Neural crest cell (in vitro differentiated cells): ENCODE measurements at regions not wholly inside any gene's neighbourhood (a gene's known extent, or its start where the extent isn't known, plus 50 kb on each side); places are given as distances from the start of the nearest gene placed in this dataset.

Source experiments
- DNase-seq: peaks from one replicate; pipeline ENCODE4 v3.0.0; 2021; ENCODE audit warnings: low read depth, mixed read lengths, low spot score
- H3K27ac Mint-ChIP-seq: one replicate; pipeline ENCODE4 v1.8.0; 2021; ENCODE audit warnings: mild to moderate bottlenecking, mixed read lengths; ENCODE audit not compliant: unreplicated experiment
- H3K27me3 Mint-ChIP-seq: 2 replicates; pipeline ENCODE4 v1.8.0; 2021; ENCODE audit warnings: low read depth, mild to moderate bottlenecking, mixed read lengths
- H3K36me3 Mint-ChIP-seq: 2 replicates; pipeline ENCODE4 v1.8.0; 2021; ENCODE audit warnings: low read depth, mild to moderate bottlenecking, mixed read lengths
- H3K4me1 Mint-ChIP-seq: 2 replicates; pipeline ENCODE4 v1.8.0; 2021; ENCODE audit warnings: mixed read lengths
- H3K4me3 Mint-ChIP-seq: one replicate; pipeline ENCODE4 v1.8.0; 2021; ENCODE audit warnings: mild to moderate bottlenecking, mixed read lengths
- H3K9me3 Mint-ChIP-seq: 2 replicates; pipeline ENCODE4 v1.8.0; 2021; ENCODE audit warnings: mixed read lengths
- TF ChIP-seq, protein P1 (sequence below): fragments of 200-600 bp; sonication (generic); conservative IDR thresholded peaks from 2 replicates; pipeline ENCODE4 v1.5.0; 2021; ENCODE audit warnings: antibody characterized with exemption, mild to moderate bottlenecking

DNA sequence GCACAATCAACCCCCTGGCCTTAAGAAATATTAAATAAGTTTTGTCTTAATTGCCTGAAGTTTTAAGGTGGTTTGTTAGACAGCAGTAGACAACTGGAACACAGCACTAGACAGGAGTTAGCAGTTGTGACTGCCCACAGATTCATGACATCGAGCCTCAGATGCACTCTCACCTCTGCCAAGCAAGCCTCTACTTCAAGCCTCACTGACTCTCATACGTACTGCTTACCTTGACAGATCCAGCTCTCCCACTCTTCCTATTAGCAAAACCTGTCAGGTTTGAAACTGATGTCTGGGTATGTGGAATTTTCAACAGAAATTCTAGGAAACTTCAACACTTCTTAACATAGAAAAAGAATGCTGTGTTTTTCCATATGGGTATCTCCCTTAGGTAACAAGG lies 382.9 kb upstream of the DPH6 start:
- Mint-ChIP-seq H3K9me3 (peaks cover 4% of the 10 kb centered on the region), H3K4me1 (no peaks in the 10 kb centered on the region), H3K27me3 (no peaks in the 10 kb centered on the region), H3K36me3 (no peaks in the 10 kb centered on the region), H3K27ac (no peak overlapping the region), H3K4me3 (no peak overlapping the region)
- DNase-seq, result no peak
- TF ChIP-seq, protein P1, sequence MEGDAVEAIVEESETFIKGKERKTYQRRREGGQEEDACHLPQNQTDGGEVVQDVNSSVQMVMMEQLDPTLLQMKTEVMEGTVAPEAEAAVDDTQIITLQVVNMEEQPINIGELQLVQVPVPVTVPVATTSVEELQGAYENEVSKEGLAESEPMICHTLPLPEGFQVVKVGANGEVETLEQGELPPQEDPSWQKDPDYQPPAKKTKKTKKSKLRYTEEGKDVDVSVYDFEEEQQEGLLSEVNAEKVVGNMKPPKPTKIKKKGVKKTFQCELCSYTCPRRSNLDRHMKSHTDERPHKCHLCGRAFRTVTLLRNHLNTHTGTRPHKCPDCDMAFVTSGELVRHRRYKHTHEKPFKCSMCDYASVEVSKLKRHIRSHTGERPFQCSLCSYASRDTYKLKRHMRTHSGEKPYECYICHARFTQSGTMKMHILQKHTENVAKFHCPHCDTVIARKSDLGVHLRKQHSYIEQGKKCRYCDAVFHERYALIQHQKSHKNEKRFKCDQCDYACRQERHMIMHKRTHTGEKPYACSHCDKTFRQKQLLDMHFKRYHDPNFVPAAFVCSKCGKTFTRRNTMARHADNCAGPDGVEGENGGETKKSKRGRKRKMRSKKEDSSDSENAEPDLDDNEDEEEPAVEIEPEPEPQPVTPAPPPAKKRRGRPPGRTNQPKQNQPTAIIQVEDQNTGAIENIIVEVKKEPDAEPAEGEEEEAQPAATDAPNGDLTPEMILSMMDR, result no peak

DNA sequence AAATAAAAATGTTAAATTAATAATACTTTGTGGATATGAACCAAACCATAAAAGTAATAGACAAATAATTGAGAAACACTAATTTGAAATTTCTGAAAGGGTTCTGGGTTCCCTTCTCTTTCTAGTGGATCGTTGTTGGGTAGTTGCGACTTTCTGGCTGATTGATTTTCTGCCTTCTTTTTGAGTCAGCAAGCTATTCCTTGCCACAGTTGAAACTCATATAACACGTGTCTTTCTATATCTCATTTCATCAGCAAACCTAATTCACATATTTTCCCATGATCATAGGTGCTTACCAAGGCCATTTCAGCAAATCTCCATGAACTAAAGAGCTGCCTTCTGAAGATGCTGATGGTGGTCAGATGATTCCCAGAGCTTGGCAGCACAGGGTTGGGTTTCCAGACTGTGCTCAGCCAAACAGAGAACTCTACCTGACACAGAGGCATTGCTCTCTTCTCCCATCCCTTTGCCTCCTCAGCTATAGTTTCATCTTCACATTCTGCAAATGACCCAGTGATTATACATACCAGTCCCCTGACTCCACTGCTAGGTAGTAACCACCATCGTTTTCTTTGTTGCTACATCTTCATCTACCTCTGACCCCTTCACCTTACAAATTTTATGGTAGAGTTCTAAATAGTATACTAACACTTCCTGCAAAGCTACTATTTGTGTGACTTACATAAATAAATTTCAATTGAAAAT lies 383.9 kb upstream of the DPH6 start:
- no peak overlapping the region for H3K4me3 Mint-ChIP-seq
- peaks cover 4% of the 10 kb centered on the region for H3K9me3 Mint-ChIP-seq
- H3K27ac Mint-ChIP-seq, result no peak overlapping the region
- no peaks in the 10 kb centered on the region for H3K27me3 Mint-ChIP-seq
- no peaks in the 10 kb centered on the region for H3K36me3 Mint-ChIP-seq
- no peak for DNase-seq
- TF ChIP-seq, protein P1, result no peak
- H3K4me1 Mint-ChIP-seq, result no peaks in the 10 kb centered on the region

DNA sequence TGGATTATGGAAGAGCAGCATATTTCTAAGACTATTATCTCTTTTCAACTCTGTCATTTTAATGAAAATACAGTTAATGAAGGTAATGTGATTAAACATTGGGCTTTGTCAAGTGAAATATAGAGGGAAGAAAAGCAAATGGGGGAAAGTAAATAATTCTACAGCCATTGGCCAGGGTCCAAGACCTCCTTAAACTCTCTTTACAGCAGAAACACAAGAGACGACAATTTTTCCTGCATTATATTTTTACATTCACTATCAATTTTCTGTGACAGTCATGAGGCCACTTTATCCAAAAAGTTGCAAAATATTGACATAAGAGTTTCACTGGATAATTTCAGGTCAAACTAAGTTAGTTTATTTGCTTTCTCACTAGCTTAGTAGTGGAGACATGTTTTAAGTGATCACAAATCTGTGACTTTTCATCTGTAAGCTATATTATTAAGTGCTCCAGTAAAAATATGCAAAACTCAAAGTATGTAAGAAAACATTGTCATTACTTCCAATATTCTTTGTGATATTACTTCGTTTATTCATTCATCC lies 385.9 kb upstream of the DPH6 start:
- no peak overlapping the region for H3K27ac Mint-ChIP-seq
- no peak for DNase-seq

DNA sequence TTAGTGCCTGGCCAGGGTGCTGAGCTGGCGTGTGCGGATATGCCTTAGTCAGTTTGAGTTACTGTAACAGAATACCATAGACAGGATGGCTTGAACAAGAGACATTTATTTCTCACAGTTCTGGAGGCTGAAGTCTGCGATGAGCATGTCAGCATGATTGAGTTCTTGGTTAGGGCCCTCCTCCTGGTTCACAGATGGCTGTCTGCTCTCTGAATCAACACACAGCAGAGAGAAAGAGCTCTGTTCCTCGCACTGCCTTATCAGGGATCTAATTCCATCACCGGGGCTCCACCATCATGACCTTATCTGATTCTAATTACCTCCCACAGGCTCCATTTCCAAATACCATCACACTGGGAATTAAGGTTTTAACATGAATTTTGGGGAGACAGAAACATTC lies 386.6 kb upstream of the DPH6 start:
- no peaks in the 10 kb centered on the region for H3K36me3 Mint-ChIP-seq
- peaks cover 9% of the 10 kb centered on the region for H3K4me1 Mint-ChIP-seq
- no peak overlapping the region for H3K4me3 Mint-ChIP-seq
- H3K27me3 Mint-ChIP-seq, result no peaks in the 10 kb centered on the region
- H3K27ac Mint-ChIP-seq, result no peak overlapping the region
- DNase-seq, result no peak
- TF ChIP-seq, protein P1, result no peak
- H3K9me3 Mint-ChIP-seq, result no peaks in the 10 kb centered on the region

More for the DNA sequence above, 385.9 kb upstream of the DPH6 start:
- Mint-ChIP-seq H3K4me1 (peaks cover 9% of the 10 kb centered on the region), H3K9me3 (no peaks in the 10 kb centered on the region), H3K36me3 (no peaks in the 10 kb centered on the region), H3K4me3 (no peak overlapping the region), H3K27me3 (no peaks in the 10 kb centered on the region)
- TF ChIP-seq, protein P1, result no peak

DNA sequence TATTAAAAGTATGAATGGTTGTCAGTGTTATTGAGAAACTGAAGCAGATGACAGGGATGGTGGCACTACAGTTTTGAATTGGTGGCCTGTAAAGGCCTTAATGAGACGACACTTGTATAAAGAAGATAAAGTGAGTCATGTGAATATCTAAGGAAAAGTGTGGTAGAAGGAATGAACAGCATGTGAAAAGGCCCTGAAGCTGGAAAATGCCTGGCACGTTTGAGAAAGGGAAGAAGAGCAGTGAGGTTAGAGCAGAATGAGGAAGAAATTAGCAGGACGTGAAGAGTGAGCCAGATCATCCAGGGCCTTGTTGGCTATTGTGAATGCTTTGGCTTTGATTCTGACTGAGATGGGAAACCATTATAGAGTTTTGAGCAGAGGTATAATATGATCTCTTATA lies 387.6 kb upstream of the DPH6 start:
- H3K36me3 Mint-ChIP-seq, result no peaks in the 10 kb centered on the region
- no peak overlapping the region for H3K4me3 Mint-ChIP-seq
- TF ChIP-seq, protein P1, result no peak
- H3K9me3 Mint-ChIP-seq, result no peaks in the 10 kb centered on the region
- H3K27ac Mint-ChIP-seq, result no peak overlapping the region
- H3K4me1 Mint-ChIP-seq, result peaks cover 9% of the 10 kb centered on the region
- no peaks in the 10 kb centered on the region for H3K27me3 Mint-ChIP-seq
- no peak for DNase-seq
